ENCODE measurements at regions not wholly inside any gene's neighbourhood (a gene's known extent, or its start where the extent isn't known, plus 50 kb on each side); places are given as distances from the start of the nearest gene placed in this dataset.

GRCh38 chr6:147447835-147448611, 60.5 kb upstream of the SAMD5 start:
- no peak for TF ChIP-seq CTCF (IDR thresholded peaks at IDR 0.05; ENCODE audit: low read depth, low read length)
- no peak for TF ChIP-seq MAX (IDR thresholded peaks at IDR 0.05; ENCODE audit: low read depth, low read length)
- no peak for TF ChIP-seq POLR2A (IDR thresholded peaks at IDR 0.05; ENCODE audit: extremely low read depth, insufficient read length)

Data from NB4 (cell line).